Transverse colon (tissue), 4 donors: ENCODE measurements at regions not wholly inside any gene's neighbourhood (a gene's known extent, or its start where the extent isn't known, plus 50 kb on each side); places are given as distances from the start of the nearest gene placed in this dataset.

Experiments used
- DNase-seq: peaks from one replicate; pipeline ENCODE4 v3.0.0-alpha.2; 2019
- H3K27ac ChIP-seq, 4 donors: fragments of 200-600 bp; sonication (generic); 2 replicates each; pipeline ENCODE4 v1.5.1; 2016 to 2018; ENCODE audit warnings: inconsistent platforms in 4 of 4
- H3K27me3 ChIP-seq: fragments of 200-600 bp; sonication (generic); 2 replicates; pipeline ENCODE4 v1.5.1; 2017; ENCODE audit warnings: inconsistent platforms
- H3K36me3 ChIP-seq, 4 donors: fragments of 200-600 bp; sonication (generic); 2 replicates each; pipeline ENCODE4 v1.5.1; 2017 to 2019; ENCODE audit warnings: inconsistent platforms in 4 of 4
- H3K4me1 ChIP-seq, 4 donors: fragments of 200-600 bp; sonication (generic); 2 replicates each; pipeline ENCODE4 v1.5.1; 2017 to 2020; ENCODE audit warnings: inconsistent platforms in 4 of 4
- H3K4me3 ChIP-seq, 4 donors: fragments of 200-600 bp; sonication (generic); 1 replicate in 1 of 4; 2 replicates in 3 of 4; pipeline versions ENCODE4 v1.5.1 to v1.6.1; 2017 to 2019; ENCODE audit warnings: inconsistent platforms in 4 of 4
- H3K9me3 ChIP-seq, 2 donors: fragments of 200-600 bp; sonication (generic); 2 replicates each; pipeline ENCODE4 v1.5.1; 2017 to 2019; ENCODE audit warnings: inconsistent platforms in 2 of 2
- CTCF ChIP-seq, 5 experiments: fragments of 200-600 bp in 3 of 5; fragments of 450-650 bp in 2 of 5; sonication (generic) in 3 of 5; IDR thresholded peaks; 1 replicate in 2 of 5; 2 replicates in 3 of 5; pipeline ENCODE4 v1.5.1; 2016 to 2017; ENCODE audit warnings: antibody characterized with exemption in 5 of 5, inconsistent platforms in 3 of 5, mild to moderate bottlenecking in 2 of 5, moderate library complexity in 1 of 5
- EP300 ChIP-seq: sonication (generic); formaldehyde crosslinking; IDR thresholded peaks from one replicate; pipeline ENCODE4 v1.6.1; 2017; ENCODE audit warnings: antibody characterized with exemption, low read depth
- POLR2A ChIP-seq: fragments of 450-650 bp; IDR thresholded peaks from one replicate; pipeline ENCODE4 v1.6.1; 2016; ENCODE audit warnings: antibody characterized with exemption, mild to moderate bottlenecking, moderate library complexity
- POLR2AphosphoS5 ChIP-seq, 3 donors: sonication (generic); formaldehyde crosslinking; IDR thresholded peaks; one replicate each; pipeline ENCODE4 v1.6.1; 2016; ENCODE audit warnings: antibody characterized with exemption in 3 of 3
- WGBS, 2 donors: methylation state at CpG; one replicate each; pipeline ENCODE4 v1.1.5; 2018; ENCODE audit warnings: low coverage in 1 of 2; 5-methylcytosine and 5-hydroxymethylcytosine counted together
- in situ Hi-C, 4 donors: fragments of 200-750 bp; cut with MboI; loops; one replicate each; pipeline versions ENCODE4 v1.15.0 to v1.15.1; 2017; ENCODE audit warnings: low sequenced_read_pairs in 3 of 4, low pct_ligation_motif_present in 1 of 4, low pct_unique_long_range_greater_than_20kb in 1 of 4
- intact Hi-C: fragments of 100-400 bp; cut with DNase I; formaldehyde crosslinking; loops from one replicate; pipeline ENCODE4 v1.15.1; 2023; ENCODE audit warnings: low total_unique reads

GRCh38 chr15:62732078-62732477, 310.5 kb upstream of the TPM1 start:
- TF ChIP-seq POLR2AphosphoS5 (IDR thresholded peaks at IDR 0.05) (no peak), CTCF (IDR thresholded peaks at IDR 0.05) (no peak), EP300 (no peak), POLR2A (no peak)
- in situ Hi-C loops: no loop called here
- Histone ChIP-seq H3K27me3 (no peaks in the 10 kb centered on the region), H3K4me3 (no peak overlapping the region), H3K36me3 (peaks cover 0 to 45% (median 2%) of the 10 kb centered on the region in 4 donors), H3K27ac (no peak overlapping the region), H3K9me3 (no peaks in the 10 kb centered on the region), H3K4me1 (no peaks in the 10 kb centered on the region)
- intact Hi-C loops: no loop called here
- no peak for DNase-seq
- 91 to 96% methylated on average over 3 of the region's 3 CpGs for WGBS, 2 donors

- TF ChIP-seq POLR2A (no peak), EP300 (no peak), CTCF (IDR thresholded peaks at IDR 0.05) (no peak), POLR2AphosphoS5 (IDR thresholded peaks at IDR 0.05) (no peak)
- Histone ChIP-seq H3K4me3 (no peak overlapping the region), H3K9me3 (no peaks in the 10 kb centered on the region), H3K4me1 (no peaks in the 10 kb centered on the region), H3K27me3 (no peaks in the 10 kb centered on the region), H3K36me3 (peaks cover 0 to 40% (median 11%) of the 10 kb centered on the region in 4 donors), H3K27ac (no peak overlapping the region)
- DNase-seq: no peak
- intact Hi-C loops: no loop called here
- WGBS, 2 donors: 80 to 100% methylated on average over 4 to 5 of the region's 5 CpGs
- in situ Hi-C loops: no loop called here
Measured at GRCh38 chr15:62734706-62735105, 307.8 kb upstream of the TPM1 start.

GRCh38 chr15:62736756-62737155, 305.8 kb upstream of the TPM1 start:
- no peak overlapping the region for H3K4me3 ChIP-seq
- in situ Hi-C loops (no loop called here), intact Hi-C loops (no loop called here)
- WGBS, 2 donors: 94 to 96% methylated on average over 10 to 14 of the region's 14 CpGs
- H3K9me3 ChIP-seq: no peaks in the 10 kb centered on the region
- H3K36me3 ChIP-seq: peaks cover 0 to 23% (median 11%) of the 10 kb centered on the region in 4 donors
- no peak for DNase-seq
- H3K4me1 ChIP-seq: no peaks in the 10 kb centered on the region
- TF ChIP-seq POLR2A: no peak
- no peak for TF ChIP-seq EP300
- TF ChIP-seq CTCF (IDR thresholded peaks at IDR 0.05): no peak
- TF ChIP-seq POLR2AphosphoS5 (IDR thresholded peaks at IDR 0.05): no peak
- no peak overlapping the region for H3K27ac ChIP-seq
- H3K27me3 ChIP-seq: no peaks in the 10 kb centered on the region

- WGBS, 2 donors: 84 to 87% methylated on average over 4 of the region's 4 CpGs
- Histone ChIP-seq H3K27me3 (no peaks in the 10 kb centered on the region), H3K4me3 (no peak overlapping the region), H3K27ac (no peak overlapping the region), H3K4me1 (peaks cover 0 to 6% (median under 1%) of the 10 kb centered on the region in 4 donors), H3K36me3 (peaks cover 0 to 23% (median 10%) of the 10 kb centered on the region in 4 donors), H3K9me3 (no peaks in the 10 kb centered on the region)
- DNase-seq: no peak
- intact Hi-C loops: no loop called here
- in situ Hi-C loops: no loop called here
- TF ChIP-seq POLR2AphosphoS5 (IDR thresholded peaks at IDR 0.05) (no peak), CTCF (IDR thresholded peaks at IDR 0.05) (no peak)
Measured at GRCh38 chr15:62737551-62737950, 305.0 kb upstream of the TPM1 start.
